ENCODE measurements at regions not wholly inside any gene's neighbourhood (a gene's known extent, or its start where the extent isn't known, plus 50 kb on each side); places are given as distances from the start of the nearest gene placed in this dataset.

GRCh38 chrX:19193565-19193964 is 71.3 kb upstream of the ADGRG2 start:
- peaks cover 17% of the 10 kb centered on the region for H3K27me3 Mint-ChIP-seq (ENCODE audit: low read depth)
- H3K36me3 Mint-ChIP-seq = no peaks in the 10 kb centered on the region
- no peak overlapping the region for H3K27ac Mint-ChIP-seq
- peaks cover under 1% of the 10 kb centered on the region for H3K4me1 Mint-ChIP-seq
- no peak for TF ChIP-seq CTCF (IDR thresholded peaks at IDR 0.05; ENCODE audit: unreplicated experiment)
- peaks cover 25% of the 10 kb centered on the region for H3K9me3 Mint-ChIP-seq
- no peak overlapping the region for H3K4me3 Mint-ChIP-seq
- DNase-seq (ENCODE audit: low spot score in 2 of 2, unreplicated experiment in 2 of 2) = no peak

- H3K4me3 Mint-ChIP-seq = no peak overlapping the region
- H3K27ac Mint-ChIP-seq = no peak overlapping the region
Measured at GRCh38 chrX:19194285-19195242, 72.3 kb upstream of the ADGRG2 start.

GRCh38 chrX:19195243-19195610 is 73.0 kb upstream of the ADGRG2 start:
- Mint-ChIP-seq H3K9me3 (peaks cover 34% of the 10 kb centered on the region), H3K36me3 (no peaks in the 10 kb centered on the region), H3K4me3 (no peak overlapping the region), H3K27ac (no peak overlapping the region), H3K4me1 (no peaks in the 10 kb centered on the region), H3K27me3 (ENCODE audit: low read depth) (peaks cover 18% of the 10 kb centered on the region)
- DNase-seq (ENCODE audit: low spot score in 2 of 2, unreplicated experiment in 2 of 2) = no peak
- no peak for TF ChIP-seq CTCF (IDR thresholded peaks at IDR 0.05; ENCODE audit: unreplicated experiment)

More at GRCh38 chrX:19194285-19195242, 72.3 kb upstream of the ADGRG2 start:
- Mint-ChIP-seq H3K9me3 (peaks cover 27% of the 10 kb centered on the region), H3K27me3 (ENCODE audit: low read depth) (peaks cover 18% of the 10 kb centered on the region), H3K36me3 (no peaks in the 10 kb centered on the region), H3K4me1 (no peaks in the 10 kb centered on the region)
- no peak for TF ChIP-seq CTCF (IDR thresholded peaks at IDR 0.05; ENCODE audit: unreplicated experiment)
- no peak for DNase-seq (ENCODE audit: low spot score in 2 of 2, unreplicated experiment in 2 of 2)

- no peak for DNase-seq (ENCODE audit: low spot score in 2 of 2, unreplicated experiment in 2 of 2)
- no peak for TF ChIP-seq CTCF (IDR thresholded peaks at IDR 0.05; ENCODE audit: unreplicated experiment)
- Mint-ChIP-seq H3K36me3 (no peaks in the 10 kb centered on the region), H3K4me1 (no peaks in the 10 kb centered on the region), H3K27ac (no peak overlapping the region), H3K9me3 (peaks cover 20% of the 10 kb centered on the region), H3K27me3 (ENCODE audit: low read depth) (peaks cover 26% of the 10 kb centered on the region), H3K4me3 (no peak overlapping the region)
Measured at GRCh38 chrX:19198473-19198872, 76.2 kb upstream of the ADGRG2 start.

- no peak for TF ChIP-seq CTCF (IDR thresholded peaks at IDR 0.05; ENCODE audit: unreplicated experiment)
- DNase-seq (ENCODE audit: low spot score in 2 of 2, unreplicated experiment in 2 of 2) = no peak
- Mint-ChIP-seq H3K4me1 (no peaks in the 10 kb centered on the region), H3K36me3 (no peaks in the 10 kb centered on the region), H3K27ac (no peak overlapping the region), H3K9me3 (peaks cover 25% of the 10 kb centered on the region), H3K27me3 (ENCODE audit: low read depth) (peaks cover 13% of the 10 kb centered on the region), H3K4me3 (no peak overlapping the region)
Measured at GRCh38 chrX:19202171-19202570, 79.9 kb upstream of the ADGRG2 start.

Data from mesothelial cell of epicardium (in vitro differentiated cells).